ENCODE measurements at regions not wholly inside any gene's neighbourhood (a gene's known extent, or its start where the extent isn't known, plus 50 kb on each side); places are given as distances from the start of the nearest gene placed in this dataset.

GRCh38 chr1:192913683-192914082 lies 104.8 kb downstream of the RGS2 start:
- TF ChIP-seq CTCF (IDR thresholded peaks at IDR 0.05) = no peak
- Histone ChIP-seq H3K27me3 (replicated peaks; ENCODE audit: insufficient read depth) (no peaks in the 10 kb centered on the region), H3K4me3 (no peak overlapping the region), H3K9me3 (no peaks in the 10 kb centered on the region), H3K36me3 (no peaks in the 10 kb centered on the region), H3K27ac (no peak overlapping the region), H3K4me1 (ENCODE audit: control insufficient read depth in 1 of 2, low read depth in 2 of 2) (peaks cover 0 to 10% of the 10 kb centered on the region in 2 donors)
- DNase-seq (ENCODE audit: low spot score) (no peak), ATAC-seq (ENCODE audit: insufficient number of reproducible peaks, low FRiP score, low read depth) (no peak)

GRCh38 chr1:192914092-192914491 lies 105.3 kb downstream of the RGS2 start:
- Histone ChIP-seq H3K27me3 (replicated peaks; ENCODE audit: insufficient read depth) (no peaks in the 10 kb centered on the region), H3K36me3 (no peaks in the 10 kb centered on the region), H3K4me3 (no peak overlapping the region), H3K9me3 (no peaks in the 10 kb centered on the region), H3K4me1 (ENCODE audit: control insufficient read depth in 1 of 2, low read depth in 2 of 2) (peaks cover 0 to 10% of the 10 kb centered on the region in 2 donors), H3K27ac (no peak overlapping the region)
- no peak for DNase-seq (ENCODE audit: low spot score)
- ATAC-seq (ENCODE audit: insufficient number of reproducible peaks, low FRiP score, low read depth) = no peak
- TF ChIP-seq CTCF (IDR thresholded peaks at IDR 0.05) = no peak

GRCh38 chr1:192914696-192915095 lies 105.9 kb downstream of the RGS2 start:
- ATAC-seq (ENCODE audit: insufficient number of reproducible peaks, low FRiP score, low read depth) (no peak), DNase-seq (ENCODE audit: low spot score) (no peak)
- H3K9me3 ChIP-seq = no peaks in the 10 kb centered on the region
- H3K36me3 ChIP-seq = no peaks in the 10 kb centered on the region
- no peak for TF ChIP-seq CTCF (IDR thresholded peaks at IDR 0.05)
- no peak overlapping the region for H3K27ac ChIP-seq
- peaks cover 0 to 10% of the 10 kb centered on the region in 2 donors for H3K4me1 ChIP-seq (ENCODE audit: control insufficient read depth in 1 of 2, low read depth in 2 of 2)
- H3K27me3 ChIP-seq (replicated peaks; ENCODE audit: insufficient read depth) = no peaks in the 10 kb centered on the region
- no peak overlapping the region for H3K4me3 ChIP-seq

- no peaks in the 10 kb centered on the region for H3K36me3 ChIP-seq
- no peak for TF ChIP-seq CTCF (IDR thresholded peaks at IDR 0.05)
- H3K27ac ChIP-seq = no peak overlapping the region
- H3K4me1 ChIP-seq (ENCODE audit: control insufficient read depth in 1 of 2, low read depth in 2 of 2) = peaks cover 0 to 10% of the 10 kb centered on the region in 2 donors
- ATAC-seq (ENCODE audit: insufficient number of reproducible peaks, low FRiP score, low read depth) = no peak
- no peaks in the 10 kb centered on the region for H3K27me3 ChIP-seq (replicated peaks; ENCODE audit: insufficient read depth)
- H3K9me3 ChIP-seq = no peaks in the 10 kb centered on the region
- H3K4me3 ChIP-seq = no peak overlapping the region
- DNase-seq (ENCODE audit: low spot score) = no peak
Observed at GRCh38 chr1:192916021-192916420, 107.2 kb downstream of the RGS2 start.

- ATAC-seq (ENCODE audit: insufficient number of reproducible peaks, low FRiP score, low read depth) = no peak
- Histone ChIP-seq H3K27ac (no peak overlapping the region), H3K4me1 (ENCODE audit: control insufficient read depth in 1 of 2, low read depth in 2 of 2) (peaks cover 0 to 10% of the 10 kb centered on the region in 2 donors), H3K27me3 (replicated peaks; ENCODE audit: insufficient read depth) (no peaks in the 10 kb centered on the region), H3K4me3 (no peak overlapping the region), H3K9me3 (no peaks in the 10 kb centered on the region), H3K36me3 (no peaks in the 10 kb centered on the region)
- no peak for TF ChIP-seq CTCF (IDR thresholded peaks at IDR 0.05)
- no peak for DNase-seq (ENCODE audit: low spot score)
Observed at GRCh38 chr1:192918259-192918658, 109.4 kb downstream of the RGS2 start.
